GM12875 (cell line): ENCODE measurements at regions not wholly inside any gene's neighbourhood (a gene's known extent, or its start where the extent isn't known, plus 50 kb on each side); places are given as distances from the start of the nearest gene placed in this dataset.

Experiments
- H3K4me3 ChIP-seq: one replicate; pipeline ENCODE4 v1.5.1; 2011; ENCODE audit warnings: low read depth, low read length, control low read depth
- TF ChIP-seq, protein P1 (sequence below): IDR thresholded peaks from 2 replicates; pipeline ENCODE4 v1.5.1; 2011; ENCODE audit warnings: low read depth, mild to moderate bottlenecking, control low read depth, inconsistent platforms, low read length, moderate library complexity, borderline replicate concordance; ENCODE audit not compliant: insufficient read depth

DNA sequence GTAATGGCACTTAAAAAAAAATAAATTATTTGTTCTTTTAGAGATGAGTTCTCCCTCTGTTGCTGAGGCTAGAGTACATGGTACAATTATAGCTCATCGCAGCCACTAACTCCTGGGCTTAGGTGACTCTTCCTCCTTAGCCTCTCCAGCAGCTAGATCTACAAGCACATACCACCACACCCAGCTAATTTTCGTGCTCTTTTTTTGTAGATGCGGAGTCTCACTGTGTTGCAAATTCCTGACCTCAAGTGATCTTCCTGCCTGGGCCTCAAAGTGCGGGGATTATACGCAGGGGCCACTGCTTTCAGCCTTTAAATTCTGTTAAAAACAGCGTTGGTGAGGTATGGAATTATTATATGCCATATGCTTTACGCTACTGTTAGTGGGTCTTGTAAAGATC is 2034.0 kb downstream of the OLFM4 start:
- H3K4me3 ChIP-seq = no peak overlapping the region

DNA sequence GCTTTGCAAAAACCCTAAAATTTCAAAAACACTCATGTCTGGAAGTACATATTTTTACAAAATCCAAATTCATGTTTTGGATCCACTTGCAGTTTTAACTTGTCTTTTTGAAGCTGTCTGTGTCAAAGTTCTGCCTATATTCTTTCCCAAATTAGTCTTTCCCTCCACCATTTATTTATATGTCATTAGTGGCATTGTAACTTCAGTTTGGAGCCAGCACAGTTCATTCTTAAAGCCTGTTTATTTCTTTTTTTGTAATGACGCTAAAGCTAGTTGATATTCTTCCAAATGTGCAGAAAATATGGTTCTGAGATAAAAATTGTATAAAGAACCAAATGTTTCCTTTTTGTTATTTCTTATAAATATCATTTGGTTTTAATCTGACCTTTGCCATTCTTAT is 2039.3 kb downstream of the OLFM4 start:
- no peak overlapping the region for H3K4me3 ChIP-seq
- TF ChIP-seq, protein P1, sequence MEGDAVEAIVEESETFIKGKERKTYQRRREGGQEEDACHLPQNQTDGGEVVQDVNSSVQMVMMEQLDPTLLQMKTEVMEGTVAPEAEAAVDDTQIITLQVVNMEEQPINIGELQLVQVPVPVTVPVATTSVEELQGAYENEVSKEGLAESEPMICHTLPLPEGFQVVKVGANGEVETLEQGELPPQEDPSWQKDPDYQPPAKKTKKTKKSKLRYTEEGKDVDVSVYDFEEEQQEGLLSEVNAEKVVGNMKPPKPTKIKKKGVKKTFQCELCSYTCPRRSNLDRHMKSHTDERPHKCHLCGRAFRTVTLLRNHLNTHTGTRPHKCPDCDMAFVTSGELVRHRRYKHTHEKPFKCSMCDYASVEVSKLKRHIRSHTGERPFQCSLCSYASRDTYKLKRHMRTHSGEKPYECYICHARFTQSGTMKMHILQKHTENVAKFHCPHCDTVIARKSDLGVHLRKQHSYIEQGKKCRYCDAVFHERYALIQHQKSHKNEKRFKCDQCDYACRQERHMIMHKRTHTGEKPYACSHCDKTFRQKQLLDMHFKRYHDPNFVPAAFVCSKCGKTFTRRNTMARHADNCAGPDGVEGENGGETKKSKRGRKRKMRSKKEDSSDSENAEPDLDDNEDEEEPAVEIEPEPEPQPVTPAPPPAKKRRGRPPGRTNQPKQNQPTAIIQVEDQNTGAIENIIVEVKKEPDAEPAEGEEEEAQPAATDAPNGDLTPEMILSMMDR = no peak

More for the DNA sequence above, 2034.0 kb downstream of the OLFM4 start:
- TF ChIP-seq, protein P1 = no peak

DNA sequence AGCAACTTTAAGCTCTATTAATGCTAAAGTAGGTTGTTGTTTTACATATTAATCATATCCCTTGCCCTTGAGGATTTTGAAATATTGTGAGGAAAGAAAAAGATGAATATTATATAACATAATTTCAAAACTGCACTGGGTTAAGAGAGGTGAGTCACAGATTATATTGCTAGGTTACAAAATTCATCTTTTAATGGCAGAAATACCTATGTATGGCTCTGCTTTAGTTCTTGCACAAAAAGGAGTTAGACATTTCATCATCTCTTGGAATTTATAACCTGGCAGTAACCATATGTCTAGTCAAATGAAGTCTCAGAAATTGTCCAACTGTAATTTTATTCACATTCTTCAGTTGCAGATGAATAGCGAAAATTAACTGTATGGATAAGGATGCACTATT is 2041.1 kb downstream of the OLFM4 start:
- TF ChIP-seq, protein P1 = no peak
- no peak overlapping the region for H3K4me3 ChIP-seq

DNA sequence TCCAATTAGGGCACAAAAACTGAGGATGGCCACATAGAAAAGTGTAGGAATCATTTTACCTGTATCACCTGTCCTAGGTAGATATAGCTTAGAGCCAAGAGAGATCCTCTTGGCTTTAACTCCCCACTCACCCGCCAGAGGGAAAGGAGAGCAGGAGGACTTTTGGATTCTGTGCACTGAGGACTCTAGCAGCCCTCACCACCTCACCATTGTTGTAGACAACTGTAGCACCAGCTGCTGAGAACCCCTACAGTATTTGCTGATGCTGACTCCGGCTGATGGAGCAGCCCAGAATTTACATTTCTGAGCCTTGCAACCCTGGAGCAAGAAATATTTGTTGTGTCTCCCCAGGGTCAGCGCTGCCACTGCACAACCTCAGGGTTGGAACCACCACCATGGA is 2044.4 kb downstream of the OLFM4 start:
- TF ChIP-seq, protein P1 = no peak
- no peak overlapping the region for H3K4me3 ChIP-seq

DNA sequence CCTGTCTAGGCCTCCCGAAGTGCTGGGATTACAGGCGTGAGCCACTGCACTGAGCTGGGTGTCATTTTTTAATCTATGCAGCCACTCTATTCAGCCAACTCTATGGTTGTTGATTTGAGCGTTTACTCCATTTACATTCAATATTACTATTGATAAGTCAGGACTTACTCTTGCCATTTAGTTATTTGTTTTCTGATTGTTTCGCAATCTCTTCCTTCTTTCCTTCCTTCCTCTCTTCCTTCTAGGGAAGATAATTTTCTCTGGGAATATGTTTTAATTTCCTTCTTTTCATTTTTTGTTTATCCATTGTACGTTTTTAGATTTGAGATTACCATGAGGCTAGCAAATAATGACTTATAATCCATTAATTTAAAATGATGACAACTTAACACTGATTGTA is 2056.0 kb downstream of the OLFM4 start:
- TF ChIP-seq, protein P1 = no peak

DNA sequence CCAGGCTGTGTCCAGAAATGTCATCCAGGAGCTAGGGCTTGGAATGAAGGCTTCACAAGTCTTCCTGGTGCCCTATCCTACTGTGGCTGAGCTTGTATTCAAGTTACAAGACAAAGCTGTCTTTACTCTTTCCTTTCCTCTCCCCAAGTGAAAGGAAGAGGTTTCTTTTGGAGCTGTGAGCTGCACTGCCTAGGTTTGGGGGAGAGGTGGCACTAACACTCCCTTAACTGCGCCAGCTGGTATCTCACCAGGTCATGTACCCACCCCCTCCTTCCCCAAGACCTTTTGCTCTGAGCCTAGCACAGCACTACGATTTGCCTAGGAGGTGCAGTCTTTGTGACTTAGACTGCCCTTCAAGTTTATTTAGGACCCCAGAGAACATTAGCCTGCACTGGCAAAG is 2053.6 kb upstream of the PRR20A start:
- TF ChIP-seq, protein P1 = no peak
- H3K4me3 ChIP-seq = no peak overlapping the region

More for the DNA sequence above, 2056.0 kb downstream of the OLFM4 start:
- H3K4me3 ChIP-seq = no peak overlapping the region

DNA sequence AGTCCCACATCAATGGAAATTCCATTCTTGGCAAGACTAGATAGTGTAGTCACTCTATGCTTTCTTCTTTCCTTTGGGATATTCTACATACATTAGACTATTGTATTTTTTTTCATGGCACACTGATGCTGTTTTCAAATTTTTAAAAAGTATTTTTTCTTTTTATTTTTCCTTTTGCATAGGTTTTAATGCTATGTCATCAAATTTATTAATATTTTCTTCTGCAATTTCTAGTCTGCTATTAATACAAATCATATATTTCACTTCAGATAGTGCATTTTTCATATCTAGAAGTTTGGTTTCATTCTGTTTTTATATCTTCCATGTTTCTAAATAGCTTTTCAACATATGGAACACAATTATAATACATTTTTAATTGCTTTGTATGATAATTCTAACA is 2050.1 kb upstream of the PRR20A start:
- no peak overlapping the region for H3K4me3 ChIP-seq
- TF ChIP-seq, protein P1 = no peak
